IPS DF 6.9 (cell line): ENCODE measurements at regions not wholly inside any gene's neighbourhood (a gene's known extent, or its start where the extent isn't known, plus 50 kb on each side); places are given as distances from the start of the nearest gene placed in this dataset.
"Not testable (repeated sequence)": the region's sequence is repeated elsewhere in the genome, so short reads cannot be mapped to it uniquely, and the experiment has no call there.

ENCODE experiments used
- DNase-seq: peaks from one replicate; pipeline ENCODE4 v3.0.0-alpha.2; 2013; ENCODE audit warnings: low read depth, low spot score
- H3K27ac ChIP-seq: one replicate; pipeline ENCODE4 v1.5.1; 2013; ENCODE audit warnings: low read length, control low read depth
- H3K27me3 ChIP-seq: 2 replicates; pipeline ENCODE4 v1.6.1; 2013; ENCODE audit warnings: mild to moderate bottlenecking, low read length; ENCODE audit not compliant: control insufficient read depth, insufficient read depth
- H3K36me3 ChIP-seq: 2 replicates; pipeline ENCODE4 v1.6.1; 2013; ENCODE audit warnings: low read length; ENCODE audit not compliant: control insufficient read depth, insufficient read depth
- H3K4me1 ChIP-seq: 2 replicates; pipeline ENCODE4 v1.6.1; 2013; ENCODE audit warnings: low read length; ENCODE audit not compliant: control insufficient read depth, insufficient read depth
- H3K4me3 ChIP-seq: 2 replicates; pipeline ENCODE4 v1.5.1; 2013; ENCODE audit warnings: mild to moderate bottlenecking, low read length
- H3K9me3 ChIP-seq: 2 replicates; pipeline ENCODE4 v1.6.1; 2013; ENCODE audit warnings: low read length, inconsistent platforms; ENCODE audit not compliant: control insufficient read depth, insufficient read depth
- WGBS: extraction: QIAGEN DNeasy Blood & Tissue Kit; methylation state at CpG from one replicate; pipeline ENCODE4 v1.1.7; 2013; ENCODE audit warnings: mixed read lengths, missing lambda C conversion rate; ENCODE audit not compliant: insufficient read length, insufficient coverage; 5-methylcytosine and 5-hydroxymethylcytosine counted together

- H3K4me3 ChIP-seq = no peak overlapping the region
- H3K4me1 ChIP-seq = no peaks in the 10 kb centered on the region
- no peaks in the 10 kb centered on the region for H3K36me3 ChIP-seq
- no CpG with 5 or more reads among the region's 4 CpGs for WGBS
- H3K27me3 ChIP-seq = no peaks in the 10 kb centered on the region
- DNase-seq = no peak
- H3K27ac ChIP-seq = no peak overlapping the region
- no peaks in the 10 kb centered on the region for H3K9me3 ChIP-seq
Measured at GRCh38 chr20:4476903-4477500, 209.3 kb upstream of the PRNP start.

- WGBS = no CpG with 5 or more reads among the region's 2 CpGs
- no peak for DNase-seq
Measured at GRCh38 chr20:4472906-4473305, 213.3 kb upstream of the PRNP start.

GRCh38 chr20:4471221-4471620, 215.0 kb upstream of the PRNP start:
- H3K27ac ChIP-seq = no peak overlapping the region
- no peaks in the 10 kb centered on the region for H3K9me3 ChIP-seq
- WGBS = no CpG with 5 or more reads among the region's 4 CpGs
- H3K4me1 ChIP-seq = no peaks in the 10 kb centered on the region
- no peak overlapping the region for H3K4me3 ChIP-seq
- no peak for DNase-seq
- H3K36me3 ChIP-seq = no peaks in the 10 kb centered on the region
- H3K27me3 ChIP-seq = no peaks in the 10 kb centered on the region

More at GRCh38 chr20:4472906-4473305, 213.3 kb upstream of the PRNP start:
- Histone ChIP-seq H3K4me1 (no peaks in the 10 kb centered on the region), H3K9me3 (no peaks in the 10 kb centered on the region), H3K36me3 (no peaks in the 10 kb centered on the region), H3K27me3 (no peaks in the 10 kb centered on the region), H3K4me3 (no peak overlapping the region), H3K27ac (no peak overlapping the region)

- H3K27ac ChIP-seq = no peak overlapping the region
- H3K4me3 ChIP-seq = no peak overlapping the region
- no peaks in the 10 kb centered on the region for H3K27me3 ChIP-seq
- no peaks in the 10 kb centered on the region for H3K9me3 ChIP-seq
- no peak for DNase-seq
- no CpG with 5 or more reads among the region's 3 CpGs for WGBS
- no peaks in the 10 kb centered on the region for H3K36me3 ChIP-seq
- H3K4me1 ChIP-seq = no peaks in the 10 kb centered on the region
Measured at GRCh38 chr20:4470375-4470774, 215.9 kb upstream of the PRNP start.

- no peak overlapping the region for H3K4me3 ChIP-seq
- WGBS = no CpG with 5 or more reads among the region's 4 CpGs
- DNase-seq = no peak
Measured at GRCh38 chr20:4469910-4470309, 216.3 kb upstream of the PRNP start.

GRCh38 chr20:4468114-4468513, 218.1 kb upstream of the PRNP start:
- H3K36me3 ChIP-seq = no peaks in the 10 kb centered on the region
- DNase-seq = no peak
- WGBS = no CpG with 5 or more reads among the region's 1 CpG
- H3K9me3 ChIP-seq = no peaks in the 10 kb centered on the region
- no peaks in the 10 kb centered on the region for H3K27me3 ChIP-seq
- H3K4me3 ChIP-seq = no peak overlapping the region
- no peaks in the 10 kb centered on the region for H3K4me1 ChIP-seq
- H3K27ac ChIP-seq = no peak overlapping the region

More at GRCh38 chr20:4469910-4470309, 216.3 kb upstream of the PRNP start:
- Histone ChIP-seq H3K36me3 (no peaks in the 10 kb centered on the region), H3K4me1 (no peaks in the 10 kb centered on the region), H3K9me3 (no peaks in the 10 kb centered on the region), H3K27me3 (no peaks in the 10 kb centered on the region), H3K27ac (no peak overlapping the region)

- no peak for DNase-seq
- Histone ChIP-seq H3K27ac (no peak overlapping the region), H3K9me3 (no peaks in the 10 kb centered on the region), H3K4me1 (no peaks in the 10 kb centered on the region), H3K27me3 (no peaks in the 10 kb centered on the region), H3K4me3 (no peak overlapping the region), H3K36me3 (no peaks in the 10 kb centered on the region)
- WGBS = no CpG with 5 or more reads among the region's 4 CpGs
Measured at GRCh38 chr20:4465855-4466545, 216.9 kb upstream of the ADRA1D start.

GRCh38 chr20:4465212-4465611, 216.1 kb upstream of the ADRA1D start:
- no peaks in the 10 kb centered on the region for H3K4me1 ChIP-seq
- no peaks in the 10 kb centered on the region for H3K36me3 ChIP-seq
- no peak for DNase-seq
- WGBS = no CpG with 5 or more reads among the region's 1 CpG
- no peak overlapping the region for H3K27ac ChIP-seq
- H3K4me3 ChIP-seq = no peak overlapping the region
- H3K27me3 ChIP-seq = no peaks in the 10 kb centered on the region
- no peaks in the 10 kb centered on the region for H3K9me3 ChIP-seq

- DNase-seq, H3K9me3 ChIP-seq, H3K27me3 ChIP-seq, H3K4me1 ChIP-seq, H3K27ac ChIP-seq, H3K36me3 ChIP-seq, H3K4me3 ChIP-seq: not testable (repeated sequence)
- WGBS = no CpG with 5 or more reads among the region's 1 CpG
Measured at GRCh38 chr20:4462801-4463200, 213.7 kb upstream of the ADRA1D start.

- H3K36me3 ChIP-seq = no peaks in the 10 kb centered on the region
- H3K9me3 ChIP-seq = no peaks in the 10 kb centered on the region
- H3K27ac ChIP-seq = no peak overlapping the region
- no peaks in the 10 kb centered on the region for H3K4me1 ChIP-seq
- DNase-seq = no peak
- H3K4me3 ChIP-seq = no peak overlapping the region
- H3K27me3 ChIP-seq = no peaks in the 10 kb centered on the region
Measured at GRCh38 chr20:4459081-4459480, 210.0 kb upstream of the ADRA1D start.
